HFF-Myc (cell line): ENCODE measurements at regions not wholly inside any gene's neighbourhood (a gene's known extent, or its start where the extent isn't known, plus 50 kb on each side); places are given as distances from the start of the nearest gene placed in this dataset.
A peak's percentile ranks its signal among the peaks of the same experiment; 100 is the strongest.
"Not testable (repeated sequence)": the region's sequence is repeated elsewhere in the genome, so short reads cannot be mapped to it uniquely, and the experiment has no call there.

Source experiments
- DNase-seq: peaks from one replicate; pipeline ENCODE4 v3.0.0-alpha.2; 2011; ENCODE audit warnings: low read depth; ENCODE audit errors: extremely low read depth
- H3K4me3 ChIP-seq: replicated peaks from 2 replicates; pipeline ENCODE4 v1.5.1; 2011; ENCODE audit warnings: low read depth, mild to moderate bottlenecking, control low read depth, low read length
- TF ChIP-seq, protein P1 (sequence below): IDR thresholded peaks from 2 replicates; pipeline ENCODE4 v1.5.1; 2012; ENCODE audit warnings: mild to moderate bottlenecking, low read depth, low read length, control low read depth; ENCODE audit errors: missing control alignments

DNA sequence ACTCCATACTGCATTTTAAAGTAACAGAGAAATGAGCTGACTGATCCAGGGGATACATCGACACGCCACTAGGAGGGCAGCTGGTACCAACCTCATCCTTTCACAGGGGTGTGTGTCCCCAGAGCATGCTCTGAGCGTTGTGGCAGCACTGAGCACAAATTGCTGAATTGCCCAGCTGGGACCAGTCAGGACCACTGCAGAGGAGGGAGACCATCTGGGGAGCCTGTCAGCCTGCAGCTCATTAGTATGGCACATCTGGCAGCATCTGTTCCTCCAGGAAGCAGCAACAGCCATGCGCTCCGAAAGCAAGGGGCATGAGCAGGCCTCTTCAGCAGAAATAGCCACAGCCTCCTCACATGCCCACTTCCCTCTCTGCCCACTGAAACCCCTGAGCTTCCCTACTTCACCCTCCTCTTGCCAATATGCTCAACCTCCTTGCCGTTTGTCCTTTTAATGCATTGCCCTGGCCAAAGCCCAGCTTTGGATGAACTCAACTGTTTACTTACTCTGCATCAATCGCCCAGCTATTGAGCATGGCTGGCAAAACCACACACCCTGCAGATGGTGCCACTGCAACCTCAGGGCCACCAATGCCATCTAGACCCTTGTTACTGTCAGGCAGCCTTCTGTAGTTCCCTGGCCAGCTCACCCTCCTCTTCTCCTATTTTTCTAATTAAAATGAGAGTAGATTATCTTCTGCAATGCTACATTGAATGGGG lies 77.6 kb upstream of the NEDD9 start:
- H3K4me3 ChIP-seq = no peak overlapping the region
- DNase-seq = no peak
- TF ChIP-seq, protein P1, sequence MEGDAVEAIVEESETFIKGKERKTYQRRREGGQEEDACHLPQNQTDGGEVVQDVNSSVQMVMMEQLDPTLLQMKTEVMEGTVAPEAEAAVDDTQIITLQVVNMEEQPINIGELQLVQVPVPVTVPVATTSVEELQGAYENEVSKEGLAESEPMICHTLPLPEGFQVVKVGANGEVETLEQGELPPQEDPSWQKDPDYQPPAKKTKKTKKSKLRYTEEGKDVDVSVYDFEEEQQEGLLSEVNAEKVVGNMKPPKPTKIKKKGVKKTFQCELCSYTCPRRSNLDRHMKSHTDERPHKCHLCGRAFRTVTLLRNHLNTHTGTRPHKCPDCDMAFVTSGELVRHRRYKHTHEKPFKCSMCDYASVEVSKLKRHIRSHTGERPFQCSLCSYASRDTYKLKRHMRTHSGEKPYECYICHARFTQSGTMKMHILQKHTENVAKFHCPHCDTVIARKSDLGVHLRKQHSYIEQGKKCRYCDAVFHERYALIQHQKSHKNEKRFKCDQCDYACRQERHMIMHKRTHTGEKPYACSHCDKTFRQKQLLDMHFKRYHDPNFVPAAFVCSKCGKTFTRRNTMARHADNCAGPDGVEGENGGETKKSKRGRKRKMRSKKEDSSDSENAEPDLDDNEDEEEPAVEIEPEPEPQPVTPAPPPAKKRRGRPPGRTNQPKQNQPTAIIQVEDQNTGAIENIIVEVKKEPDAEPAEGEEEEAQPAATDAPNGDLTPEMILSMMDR = peak; percentile 25

DNA sequence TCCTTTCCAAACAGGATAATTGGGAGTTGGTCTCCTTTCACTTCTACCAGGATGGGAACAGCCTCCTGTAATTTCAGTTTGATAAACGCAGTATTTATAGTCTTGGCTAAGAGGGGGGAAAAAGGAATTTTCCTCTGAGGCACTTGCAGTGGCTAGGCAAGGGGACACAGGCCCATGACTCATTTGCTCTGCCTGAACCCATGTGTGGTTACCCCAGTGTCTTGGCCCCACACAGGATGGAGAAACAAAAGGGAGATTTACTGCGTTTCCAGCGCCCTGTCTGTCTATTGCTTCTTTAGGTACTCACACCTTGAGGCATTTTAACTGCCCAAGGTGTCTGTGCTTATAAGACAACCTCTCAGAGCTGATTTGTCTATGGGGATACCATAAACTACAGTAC lies 74.8 kb upstream of the NEDD9 start:
- TF ChIP-seq, protein P1 = no peak
- no peak for DNase-seq
- H3K4me3 ChIP-seq = no peak overlapping the region

DNA sequence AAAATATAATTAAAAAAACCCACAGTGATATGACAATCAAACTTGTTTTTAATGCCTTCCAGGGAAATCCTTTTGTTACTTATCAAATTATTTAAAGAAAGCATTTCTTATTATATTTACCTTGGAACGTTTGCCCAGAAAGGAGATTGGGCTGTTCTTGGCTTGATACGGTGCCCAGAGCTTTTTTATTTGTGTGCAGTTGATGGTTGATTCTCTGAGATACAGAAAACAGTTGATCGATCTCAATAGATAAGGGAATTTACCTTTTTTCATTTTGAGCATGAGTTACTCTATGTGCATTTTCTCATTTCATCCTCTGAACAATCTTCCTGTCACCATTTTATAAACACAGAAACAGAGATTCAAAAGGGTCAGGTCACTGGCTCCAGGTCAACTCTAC lies 72.5 kb upstream of the NEDD9 start:
- no peak overlapping the region for H3K4me3 ChIP-seq
- TF ChIP-seq, protein P1 = no peak
- DNase-seq = no peak

DNA sequence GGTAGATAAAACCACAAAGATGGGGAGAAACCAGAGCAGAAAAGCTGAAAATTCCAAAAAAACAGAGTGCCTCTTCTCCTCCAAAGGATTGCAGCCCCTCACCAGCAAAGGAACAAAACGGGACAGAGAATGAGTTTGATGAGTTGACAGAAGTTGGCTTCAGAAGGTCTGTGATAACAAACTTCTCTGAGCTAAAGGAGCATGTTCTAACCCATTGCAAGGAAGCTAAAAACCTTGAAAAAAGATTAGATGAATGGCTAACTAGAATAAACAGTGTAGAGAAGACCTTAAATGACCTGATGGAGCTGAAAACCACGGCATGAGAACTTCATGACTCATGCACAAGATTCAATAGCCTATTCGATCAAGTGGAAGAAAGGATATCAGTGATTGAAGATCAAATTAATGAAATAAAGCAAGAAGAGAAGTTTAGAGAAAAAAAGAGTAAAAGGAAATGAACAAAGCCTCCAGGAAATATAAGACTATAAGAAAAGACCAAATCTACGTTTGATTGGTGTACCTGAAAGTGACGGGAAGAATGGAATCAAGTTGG lies 67.5 kb upstream of the NEDD9 start:
- H3K4me3 ChIP-seq, DNase-seq: not testable (repeated sequence)

DNA sequence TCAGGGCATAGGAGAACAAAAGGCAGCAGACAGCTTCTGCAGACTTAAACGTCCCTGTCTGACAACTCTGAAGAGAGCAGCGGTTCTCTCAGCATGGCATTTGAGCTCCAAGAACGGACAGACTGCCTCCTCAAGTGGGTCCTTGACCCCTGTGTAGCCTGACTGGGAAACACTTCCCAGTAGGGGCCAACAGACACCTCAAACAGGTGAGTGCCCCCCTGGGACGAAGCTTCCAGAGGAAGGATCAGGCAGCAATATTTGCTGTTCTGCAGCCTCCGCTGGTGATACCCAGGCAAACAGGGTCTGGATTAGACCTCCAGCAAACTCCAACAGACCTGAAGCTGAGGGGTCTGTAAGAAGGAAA lies 66.9 kb upstream of the NEDD9 start:
- H3K4me3 ChIP-seq, DNase-seq: not testable (repeated sequence)

DNA sequence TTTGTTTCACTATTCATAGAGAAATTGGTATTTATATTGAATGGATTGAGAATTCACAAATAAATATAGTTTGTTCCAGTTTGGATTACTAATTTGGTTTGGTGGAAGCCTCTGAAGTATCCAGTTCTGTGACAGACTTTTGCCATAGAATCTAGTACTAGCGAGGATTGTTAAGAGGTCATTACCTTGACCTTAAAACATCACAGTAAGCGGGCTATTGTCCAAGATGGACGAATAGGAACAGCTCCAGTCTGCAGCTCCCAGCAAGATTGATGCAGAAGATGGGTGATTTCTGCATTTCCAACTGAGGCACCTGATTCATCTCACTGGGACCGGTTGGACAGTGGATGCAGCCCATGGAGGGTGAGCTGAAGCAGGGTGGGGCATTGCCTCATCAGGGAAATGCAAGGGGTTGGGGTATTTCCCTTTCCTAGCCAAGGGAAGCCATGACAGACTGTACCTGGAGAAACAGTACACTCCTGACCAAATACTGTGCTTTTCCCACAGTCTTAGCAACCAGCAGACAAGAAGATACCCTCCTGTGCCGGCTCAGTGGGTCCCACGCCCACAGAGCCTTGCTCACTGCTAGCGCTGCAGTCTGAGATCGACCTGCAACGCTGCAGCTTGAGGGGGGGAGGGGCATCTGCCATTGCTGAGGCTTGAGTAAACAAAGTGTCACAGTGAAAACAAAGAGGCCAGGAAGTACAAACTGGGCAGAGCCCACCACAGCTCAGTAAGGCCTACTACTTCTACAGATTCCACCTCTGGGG lies 66.4 kb upstream of the NEDD9 start:
- DNase-seq = no peak
- TF ChIP-seq, protein P1 = no peak
- H3K4me3 ChIP-seq = no peak overlapping the region

DNA sequence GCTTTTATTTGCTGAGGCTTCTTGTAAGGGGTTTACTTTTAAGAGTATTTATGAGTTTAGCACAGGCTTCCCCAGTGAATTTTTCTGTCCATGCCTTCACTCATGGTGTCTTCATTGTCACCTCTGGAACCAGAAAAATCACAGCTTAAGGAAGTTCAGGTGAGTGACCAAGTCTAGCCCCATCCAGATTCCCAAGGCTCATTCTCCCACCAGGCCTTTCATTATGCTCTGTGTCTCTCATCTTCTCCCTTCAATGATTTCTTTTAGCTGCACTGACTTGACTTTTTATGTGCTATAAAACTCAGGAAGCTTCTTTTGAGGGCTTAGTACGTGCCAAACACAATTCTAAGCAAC lies 64.9 kb upstream of the NEDD9 start:
- DNase-seq = no peak
- H3K4me3 ChIP-seq = no peak overlapping the region
- TF ChIP-seq, protein P1 = no peak
